Fibroblast of skin of scalp (primary cell): ENCODE measurements at regions not wholly inside any gene's neighbourhood (a gene's known extent, or its start where the extent isn't known, plus 50 kb on each side); places are given as distances from the start of the nearest gene placed in this dataset.

Experiments
- DNase-seq: peaks from one replicate; pipeline ENCODE4 v3.0.0-alpha.2; 2013

DNA sequence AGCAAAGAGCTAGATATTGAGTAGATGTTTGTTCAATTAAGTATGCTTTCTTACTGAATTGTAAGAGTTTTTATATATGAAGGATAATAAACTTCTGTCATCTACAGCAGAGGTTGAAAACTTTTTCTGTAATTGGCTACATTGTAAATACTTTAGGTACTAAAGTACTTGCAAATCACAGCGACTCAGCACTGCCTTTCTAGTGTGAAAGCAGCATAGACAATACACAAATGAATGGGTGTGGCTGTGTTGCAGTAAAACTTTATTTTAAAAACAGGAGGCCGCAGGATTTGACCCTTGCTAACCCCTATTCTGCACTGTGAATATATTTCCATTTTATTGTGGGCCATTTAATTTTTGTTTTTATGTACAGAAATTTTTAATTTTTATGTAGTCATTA, 104.3 kb upstream of the TMC3 start:
- no peak for DNase-seq

DNA sequence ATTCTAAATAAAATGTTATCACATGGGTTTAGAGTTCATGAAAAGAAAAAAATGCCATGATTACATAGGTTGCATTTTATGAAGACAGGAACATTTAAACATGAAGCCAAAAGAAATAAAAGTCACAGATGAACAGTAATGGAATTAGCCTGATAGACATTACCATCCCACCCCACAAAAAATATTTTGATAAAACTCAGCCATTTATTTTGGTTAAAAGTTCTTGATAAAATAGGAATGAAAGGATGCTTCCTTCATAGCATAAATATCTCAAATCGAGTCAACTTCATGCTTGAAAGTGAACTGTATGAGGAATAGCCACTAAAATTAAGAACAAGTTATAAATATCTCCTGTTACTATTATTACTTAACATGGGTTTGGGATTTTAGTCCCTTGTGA, 101.9 kb upstream of the TMC3 start:
- peak; percentile 48 for DNase-seq

DNA sequence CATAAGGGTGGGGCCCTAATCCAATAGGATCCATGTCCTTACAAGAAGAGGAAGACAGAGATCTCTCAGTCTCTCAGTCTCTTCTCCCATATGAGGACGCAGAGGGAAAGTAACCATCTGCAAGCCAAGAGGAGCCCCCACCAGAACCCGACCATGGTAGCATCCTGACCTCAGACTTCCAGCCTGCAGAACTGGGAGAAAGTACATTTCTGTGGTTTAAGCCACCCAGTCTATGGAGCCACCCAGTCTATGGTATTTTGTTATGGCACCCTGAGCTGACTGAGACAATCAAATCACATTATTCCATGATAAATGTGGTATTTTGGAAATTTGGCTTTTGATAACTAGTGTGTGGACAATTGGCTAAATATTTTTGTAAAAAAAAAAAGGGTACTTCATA, 101.5 kb upstream of the TMC3 start:
- peak; percentile 70 for DNase-seq

DNA sequence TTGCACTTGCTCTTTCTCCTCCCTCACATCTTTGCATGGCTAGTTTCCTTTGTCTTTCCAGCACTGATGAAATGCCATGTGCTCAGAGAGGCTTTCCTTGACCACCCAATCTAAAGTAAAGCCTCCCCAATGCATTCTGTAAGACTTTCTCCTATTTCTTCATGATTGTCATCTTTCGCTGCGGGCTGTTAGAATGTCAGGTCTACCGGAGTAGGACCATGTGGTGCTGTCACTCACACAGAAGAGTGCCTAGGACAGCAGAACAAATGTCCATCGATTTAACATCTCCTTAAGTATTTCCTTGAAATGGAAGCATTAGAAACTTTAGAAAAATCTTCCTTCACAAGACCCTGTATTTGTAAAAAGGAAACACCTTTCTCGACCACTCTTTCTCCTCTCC, 99.9 kb upstream of the TMC3 start:
- DNase-seq = no peak

DNA sequence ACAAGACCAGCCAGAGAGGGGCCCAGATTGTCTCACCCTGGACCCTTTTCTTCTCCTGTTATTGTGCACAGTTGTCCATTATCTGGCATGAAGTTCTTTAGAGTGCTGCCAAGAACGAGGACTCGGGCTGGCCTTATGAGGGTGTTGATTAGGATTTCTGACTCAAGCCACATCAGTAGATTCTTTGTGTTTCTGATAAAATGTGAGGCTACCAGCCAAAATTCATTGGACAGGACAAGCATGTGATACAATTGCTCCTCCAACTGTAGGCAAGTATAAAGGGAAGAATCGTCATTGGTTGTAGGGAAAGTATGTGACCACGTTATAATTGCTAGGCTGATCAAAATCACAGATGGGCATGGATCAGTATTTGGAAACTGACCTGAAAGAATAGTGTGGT, 99.2 kb upstream of the TMC3 start:
- DNase-seq = no peak

DNA sequence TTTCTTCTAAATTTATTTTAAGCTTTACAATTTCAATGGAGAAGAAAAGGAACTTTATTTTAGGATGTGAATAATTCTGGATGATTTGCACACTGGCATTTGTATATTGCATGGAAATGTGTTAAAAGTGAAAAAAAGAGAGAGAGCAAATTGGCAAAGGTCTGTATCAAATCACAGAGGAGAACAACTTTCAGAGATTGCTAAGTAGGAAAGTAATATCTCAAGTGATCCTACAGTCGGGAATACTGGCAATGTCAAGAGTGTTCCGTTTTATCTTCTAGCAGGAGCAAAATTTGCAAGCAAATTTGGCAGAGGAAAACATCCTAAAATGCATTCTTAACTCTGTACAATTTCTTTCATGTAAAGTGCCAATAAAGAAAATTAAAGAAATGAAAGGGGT, 97.1 kb upstream of the TMC3 start:
- DNase-seq = no peak

DNA sequence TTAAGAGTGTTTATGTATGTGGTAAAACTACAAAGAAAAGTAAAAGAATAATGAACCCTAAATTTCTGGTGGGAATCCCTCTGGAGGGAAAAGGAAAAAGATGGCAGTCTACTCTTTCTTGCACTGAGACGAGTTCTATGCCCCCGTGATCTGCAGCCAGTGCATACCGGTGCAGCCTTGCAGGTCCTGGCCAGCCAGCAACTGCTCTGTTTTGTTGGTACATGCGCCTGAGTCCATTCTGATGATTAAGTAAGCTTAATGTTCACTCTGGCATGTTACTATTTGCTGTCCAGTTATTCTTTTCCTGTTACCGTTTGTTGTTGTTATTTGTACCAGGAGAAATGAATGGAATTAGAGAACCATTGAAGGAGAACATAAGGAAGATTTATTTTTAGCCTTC, 95.1 kb upstream of the TMC3 start:
- no peak for DNase-seq

DNA sequence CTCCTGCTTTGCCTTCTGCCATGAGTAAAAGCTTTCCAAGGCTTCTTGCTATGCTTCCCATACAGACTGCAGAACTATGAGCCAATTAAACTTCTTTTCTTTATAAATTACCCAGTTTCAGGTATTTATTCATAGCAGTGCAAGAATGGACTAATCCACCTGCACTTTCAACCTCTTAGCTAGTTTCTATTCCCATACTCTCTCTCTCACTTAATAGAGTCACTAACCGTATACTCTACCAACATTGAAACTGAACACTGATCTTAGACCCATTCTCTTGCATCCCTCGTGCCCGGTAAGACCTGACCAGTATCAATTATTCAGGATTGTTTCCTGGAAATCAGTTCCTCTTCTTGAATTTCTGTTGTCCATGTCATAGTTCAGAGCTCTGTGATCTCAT, 92.7 kb upstream of the TMC3 start:
- DNase-seq = no peak

DNA sequence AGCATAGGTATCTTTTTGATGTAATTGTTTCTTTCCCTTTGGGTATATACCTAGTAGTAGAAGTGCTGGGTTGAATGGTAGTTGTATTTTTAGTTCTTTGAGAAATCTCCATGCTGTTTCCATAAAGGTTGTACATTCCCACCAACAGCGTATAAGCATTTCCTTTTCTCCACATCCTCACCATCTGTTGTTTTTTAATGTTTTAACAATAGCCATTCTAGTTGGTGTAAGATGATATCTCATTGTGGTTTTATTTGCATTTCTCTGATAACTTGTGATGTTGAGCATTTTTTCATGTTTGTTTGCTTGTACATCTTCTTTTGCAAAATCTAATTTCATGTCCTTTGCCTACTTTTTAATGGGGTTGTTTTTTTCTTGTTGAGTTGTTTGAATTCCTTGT, 80.0 kb upstream of the TMC3 start:
- DNase-seq = no peak

DNA sequence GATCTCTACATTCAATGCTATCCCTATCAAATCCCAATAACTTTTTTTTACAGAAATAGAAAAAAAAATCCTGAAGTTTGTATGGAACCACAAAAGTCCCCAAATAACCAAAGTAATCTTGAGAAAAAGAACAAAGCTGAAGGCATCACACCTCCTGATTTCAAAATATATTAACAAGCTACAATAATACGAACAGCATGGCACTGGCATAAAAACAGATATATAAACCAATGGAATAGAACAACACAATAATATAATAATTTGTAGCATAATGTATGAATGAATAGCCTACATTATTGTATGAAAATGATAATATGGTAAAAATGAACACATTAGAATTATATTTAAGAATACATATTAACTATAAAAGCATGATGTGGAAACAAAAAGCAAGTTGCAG, 76.7 kb upstream of the TMC3 start:
- DNase-seq = no peak

DNA sequence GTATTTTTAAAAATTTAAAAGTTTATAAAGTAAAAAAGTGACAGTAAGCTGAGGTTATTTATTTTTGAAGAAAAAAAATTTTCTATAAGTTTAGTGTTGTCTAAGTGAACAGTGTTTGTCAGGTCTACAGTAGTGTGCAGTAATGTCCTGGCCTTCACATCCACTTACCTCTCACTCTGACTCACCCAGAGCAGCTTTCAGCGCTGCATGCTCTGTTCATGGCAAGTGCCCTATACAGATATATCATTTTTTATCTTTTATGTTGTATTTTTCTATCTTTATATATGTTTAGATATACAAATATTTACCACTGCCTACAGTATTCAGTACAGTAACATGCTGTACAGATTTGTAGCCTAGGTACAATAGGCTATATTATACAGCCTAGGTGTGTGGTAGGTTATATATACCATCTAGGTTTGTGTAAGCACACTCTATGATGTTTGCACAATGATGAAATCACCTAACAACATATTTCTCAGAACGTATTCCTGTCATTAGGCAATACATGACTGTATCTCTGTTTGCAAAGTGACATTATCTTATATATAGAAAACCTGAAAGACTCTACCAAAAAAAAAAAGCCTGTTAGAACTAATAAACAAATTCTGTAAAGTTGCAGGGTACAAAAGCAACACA, 75.9 kb upstream of the TMC3 start:
- DNase-seq = no peak

DNA sequence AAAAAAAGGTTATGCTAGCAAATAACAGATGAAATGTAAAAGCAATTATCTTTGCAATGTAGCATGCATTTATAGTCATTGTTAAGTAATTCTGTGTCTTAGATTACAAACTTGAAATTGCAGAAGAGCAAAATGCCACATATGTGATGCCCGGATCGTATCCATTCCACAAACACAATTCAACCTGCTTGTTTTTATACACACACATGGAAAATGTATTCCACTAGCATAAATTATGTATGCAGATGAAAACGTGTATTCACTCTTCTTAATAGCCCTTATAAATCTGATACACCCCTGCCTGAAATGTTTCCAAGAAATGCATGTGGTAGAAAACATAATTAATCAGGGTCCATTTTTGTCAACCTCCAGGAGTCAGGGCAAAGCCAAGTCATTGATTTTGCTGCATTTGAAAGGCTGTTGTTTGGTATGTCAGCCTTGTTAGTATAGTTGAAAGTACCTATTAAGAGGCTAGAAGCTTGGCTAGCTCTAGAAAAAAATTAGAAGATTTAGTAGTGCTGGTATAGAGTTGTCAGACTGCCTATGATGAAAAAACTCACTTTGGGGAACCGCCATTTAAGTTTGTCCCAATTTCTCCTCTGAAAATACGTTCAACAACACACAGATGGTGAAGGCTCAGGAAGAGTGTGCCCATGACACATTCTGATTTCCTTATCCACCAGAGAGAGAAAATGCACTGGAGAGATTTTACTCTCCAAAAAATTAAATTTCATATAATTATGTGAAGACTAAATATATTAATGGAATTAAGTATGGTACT, 69.2 kb upstream of the TMC3 start:
- no peak for DNase-seq

DNA sequence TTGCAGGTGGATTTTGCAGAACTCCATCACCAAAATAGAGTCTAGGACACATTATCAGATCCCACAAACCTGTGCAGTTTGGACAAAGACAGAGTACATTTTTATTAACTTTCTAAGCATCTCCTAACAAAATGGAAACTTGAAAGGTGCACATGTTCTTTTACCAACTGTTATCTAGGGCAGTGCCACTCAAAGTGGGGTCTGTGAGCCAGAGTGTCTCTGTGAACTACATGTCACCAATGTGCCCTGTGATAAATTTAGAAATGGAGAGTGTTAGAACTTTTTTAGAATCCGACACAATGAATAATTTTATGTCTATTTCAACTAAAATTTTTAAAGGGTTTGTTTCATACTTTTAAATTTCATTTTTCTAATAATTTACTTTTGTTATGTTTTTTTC, 68.4 kb upstream of the TMC3 start:
- DNase-seq = no peak

DNA sequence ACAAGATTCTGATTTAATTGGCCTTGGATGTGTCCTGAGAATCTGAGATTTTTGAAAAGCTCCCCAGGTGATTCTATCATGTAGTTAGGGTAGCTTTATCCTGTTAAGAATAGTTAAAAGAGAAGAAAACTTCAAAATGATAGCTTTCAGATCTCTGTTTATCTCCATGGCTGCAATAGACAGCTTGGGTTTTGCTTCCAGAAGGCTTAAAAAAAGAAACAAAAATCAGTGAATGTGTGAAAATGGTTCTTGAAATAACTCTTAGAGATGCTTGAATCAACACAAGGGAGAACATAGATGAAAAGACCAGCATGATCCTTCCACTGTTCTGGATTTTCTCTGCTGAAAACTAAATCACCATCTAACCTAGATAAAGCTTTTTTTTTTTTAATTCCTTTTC, 60.8 kb upstream of the TMC3 start:
- no peak for DNase-seq

DNA sequence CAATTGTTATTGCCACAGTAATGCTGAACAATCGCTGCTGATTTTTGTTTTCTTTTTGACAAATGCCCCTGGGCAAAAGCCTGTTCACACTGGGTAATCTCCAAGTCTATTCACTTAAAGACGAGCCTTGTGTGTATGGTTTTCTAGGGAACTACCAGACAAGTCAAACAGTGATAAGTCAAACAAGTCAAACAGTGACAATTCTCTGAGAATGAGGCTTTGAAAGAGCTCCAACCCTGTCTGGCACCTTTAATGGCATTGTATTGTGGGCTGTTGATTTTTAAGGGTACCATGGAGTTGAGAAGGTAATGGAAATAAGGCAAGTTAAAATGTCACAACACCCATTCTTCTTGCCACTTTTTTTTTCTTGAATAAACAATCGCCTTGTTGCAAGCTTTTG, 59.4 kb upstream of the TMC3 start:
- DNase-seq = no peak

DNA sequence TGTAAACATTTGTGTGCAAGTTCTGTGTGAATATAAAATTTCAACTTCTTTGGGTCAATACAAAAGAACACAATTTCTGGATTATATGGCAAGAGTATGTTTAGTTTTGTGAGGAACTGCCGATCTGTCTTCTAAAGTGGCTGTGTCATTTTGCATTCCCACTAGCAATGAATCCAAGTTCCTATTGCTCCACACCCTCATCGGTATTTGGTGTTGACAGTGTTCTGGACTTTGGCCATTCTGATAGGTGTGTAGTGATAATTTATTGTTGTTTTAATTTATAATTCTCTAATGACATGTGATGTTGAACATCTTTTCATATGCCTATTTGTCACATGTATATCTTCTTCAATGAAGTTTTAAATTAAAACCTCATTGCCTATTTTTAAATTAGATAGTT, 58.2 kb upstream of the TMC3 start:
- no peak for DNase-seq

DNA sequence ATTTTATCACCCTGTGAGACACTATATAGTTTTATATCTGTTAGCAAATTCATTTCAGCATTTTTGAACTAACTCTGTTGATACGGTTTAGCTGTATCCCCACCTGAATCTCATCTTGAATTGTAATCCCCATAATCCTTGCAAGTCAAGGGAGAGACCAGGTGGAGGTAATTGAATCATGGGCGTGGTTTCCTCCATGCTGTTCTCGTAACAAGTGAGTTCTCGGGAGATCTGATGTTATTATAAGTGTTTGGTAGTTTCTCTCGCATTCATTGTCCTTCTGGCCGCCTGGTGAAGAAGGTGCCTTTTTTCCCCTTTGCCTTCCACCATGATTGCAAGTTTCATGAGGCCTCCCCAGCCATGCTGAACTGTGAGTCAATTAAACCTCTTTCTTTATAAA, 53.2 kb upstream of the TMC3 start:
- no peak for DNase-seq

DNA sequence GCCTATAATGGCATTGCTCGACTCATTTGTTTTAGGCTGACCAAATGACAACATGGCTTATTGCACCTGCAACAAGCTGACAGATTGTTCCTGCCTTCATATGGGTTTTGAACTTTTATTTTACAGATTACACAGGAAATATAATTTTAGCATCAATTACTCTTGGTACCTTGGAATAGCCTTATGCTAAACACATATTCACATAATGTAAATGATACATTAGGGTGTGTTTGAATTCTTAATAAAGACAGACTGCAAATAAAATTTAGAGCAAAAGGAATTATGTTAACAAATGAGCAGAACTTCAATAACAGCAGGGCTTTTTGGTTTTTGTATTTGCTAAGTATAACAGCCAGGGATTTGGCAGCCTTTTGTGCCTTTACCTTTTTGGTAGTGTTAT, 51.9 kb upstream of the TMC3 start:
- no peak for DNase-seq
